ENCODE measurements at regions not wholly inside any gene's neighbourhood (a gene's known extent, or its start where the extent isn't known, plus 50 kb on each side); places are given as distances from the start of the nearest gene placed in this dataset.

DNA sequence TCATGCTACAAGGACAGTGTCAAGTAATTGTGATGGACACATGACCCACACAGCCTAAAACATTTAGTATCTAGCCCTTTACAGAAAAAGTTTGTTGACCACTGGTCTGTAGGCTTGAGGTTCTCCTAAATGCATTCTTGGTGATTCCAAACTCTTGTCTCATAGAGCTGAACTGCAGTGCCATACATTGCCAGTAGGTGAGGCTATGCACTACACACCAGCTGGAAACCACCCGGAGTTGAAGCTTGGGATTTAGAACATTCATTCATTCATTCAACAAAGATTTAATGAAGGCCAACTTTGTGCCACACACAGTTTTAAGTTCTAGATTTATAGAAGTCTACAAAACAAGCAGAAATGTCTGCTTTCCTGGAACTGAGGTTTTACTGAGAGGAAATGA, 77.3 kb upstream of the TCF7L2 start:
- Histone ChIP-seq H3K14ac (ENCODE audit: insufficient read length) (no peak overlapping the region), H3K9ac (replicated peaks in 1 of 4; ENCODE audit: extremely low read depth in 1 of 4, low read depth in 3 of 4, low read length in 3 of 4) (no peak overlapping the region), H3K23me2 (ENCODE audit: low read depth, low read length) (no peaks in the 10 kb centered on the region), H2BK20ac (ENCODE audit: low read length) (no peak overlapping the region), H3K27me3 (replicated peaks in 1 of 4; ENCODE audit: control insufficient read depth in 3 of 4, extremely low read depth in 1 of 4, insufficient read depth in 3 of 4, low read length in 3 of 4) (no peaks in the 10 kb centered on the region), H2AFZ (ENCODE audit: low read length) (no peak overlapping the region), H2BK15ac (ENCODE audit: low read length) (no peak overlapping the region), H2BK120ac (replicated peaks; ENCODE audit: low read depth, low read length) (no peak overlapping the region), H3K4ac (replicated peaks; ENCODE audit: insufficient read length, low read depth, low read length) (no peak overlapping the region), H2BK12ac (ENCODE audit: low read depth, low read length) (no peak overlapping the region), H4K20me1 (replicated peaks in 1 of 2; ENCODE audit: control insufficient read depth in 1 of 2, insufficient read depth in 2 of 2, low read length in 2 of 2) (no peaks in the 10 kb centered on the region), H3K36me3 (ENCODE audit: control insufficient read depth in 2 of 4, insufficient read depth in 4 of 4, low read length in 3 of 4) (peaks cover 0 to 4% (median 0%) of the 10 kb centered on the region in 4 experiments; a peak in 1 of 8 replicates), H4K5ac (ENCODE audit: insufficient read length, low read depth, low read length) (no peak overlapping the region), H2AK5ac (ENCODE audit: low read depth, low read length) (no peak overlapping the region), H3K23ac (ENCODE audit: insufficient read length) (no peak overlapping the region), H2BK5ac (ENCODE audit: low read depth, low read length) (no peak overlapping the region), H3K9me3 (ENCODE audit: insufficient read depth in 2 of 2, low read depth in 1 of 2, low read length in 1 of 2) (peaks cover 10 to 12% of the 10 kb centered on the region in 2 experiments), H3K4me1 (replicated peaks in 1 of 4; ENCODE audit: control insufficient read depth in 3 of 4, insufficient read depth in 4 of 4, low read length in 3 of 4) (no peaks in the 10 kb centered on the region), H3K27ac (ENCODE audit: low read depth, low read length) (no peak overlapping the region), H3K18ac (ENCODE audit: extremely low read depth, low read length) (no peak overlapping the region), H4K91ac (replicated peaks; ENCODE audit: insufficient read length, low read length) (no peak overlapping the region), H3K4me3 (ENCODE audit: extremely low read depth in 1 of 4, insufficient read depth in 2 of 4, low read depth in 3 of 4, low read length in 4 of 4) (no peak overlapping the region), H3K79me1 (ENCODE audit: low read depth, low read length) (no peaks in the 10 kb centered on the region), H3K79me2 (ENCODE audit: control insufficient read depth in 1 of 2, insufficient read depth in 2 of 2, low read length in 2 of 2) (no peaks in the 10 kb centered on the region), H3K56ac (replicated peaks; ENCODE audit: insufficient read length, low read depth, low read length) (no peak overlapping the region), H3K4me2 (ENCODE audit: insufficient read depth in 1 of 2, low read depth in 2 of 2, low read length in 2 of 2) (no peak overlapping the region), H4K8ac (ENCODE audit: extremely low read depth, insufficient read depth, low read length) (no peak overlapping the region)
- CTCF ChIA-PET (ENCODE audit: partially characterized antibody), result interaction anchor here (0.6 to 2.1 kb wide), 3 partner anchors 10 to 269 kb away, joined by 3 to 8 read pairs (median 3); no protein-coding TSS in a partner anchor
- TF ChIP-seq GTF2F1 (IDR thresholded peaks at IDR 0.05; ENCODE audit: borderline replicate concordance, low read depth, low read length) (no peak), RAD21 (IDR thresholded peaks at IDR 0.05 in 1 of 2, conservative IDR thresholded peaks at IDR 0.05 in 1 of 2; ENCODE audit: low read depth in 2 of 2, low read length in 2 of 2) (peak; percentile 59 to 67)
- TF ChIP-seq, protein P1, sequence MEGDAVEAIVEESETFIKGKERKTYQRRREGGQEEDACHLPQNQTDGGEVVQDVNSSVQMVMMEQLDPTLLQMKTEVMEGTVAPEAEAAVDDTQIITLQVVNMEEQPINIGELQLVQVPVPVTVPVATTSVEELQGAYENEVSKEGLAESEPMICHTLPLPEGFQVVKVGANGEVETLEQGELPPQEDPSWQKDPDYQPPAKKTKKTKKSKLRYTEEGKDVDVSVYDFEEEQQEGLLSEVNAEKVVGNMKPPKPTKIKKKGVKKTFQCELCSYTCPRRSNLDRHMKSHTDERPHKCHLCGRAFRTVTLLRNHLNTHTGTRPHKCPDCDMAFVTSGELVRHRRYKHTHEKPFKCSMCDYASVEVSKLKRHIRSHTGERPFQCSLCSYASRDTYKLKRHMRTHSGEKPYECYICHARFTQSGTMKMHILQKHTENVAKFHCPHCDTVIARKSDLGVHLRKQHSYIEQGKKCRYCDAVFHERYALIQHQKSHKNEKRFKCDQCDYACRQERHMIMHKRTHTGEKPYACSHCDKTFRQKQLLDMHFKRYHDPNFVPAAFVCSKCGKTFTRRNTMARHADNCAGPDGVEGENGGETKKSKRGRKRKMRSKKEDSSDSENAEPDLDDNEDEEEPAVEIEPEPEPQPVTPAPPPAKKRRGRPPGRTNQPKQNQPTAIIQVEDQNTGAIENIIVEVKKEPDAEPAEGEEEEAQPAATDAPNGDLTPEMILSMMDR (IDR thresholded peaks at IDR 0.05; ENCODE audit: control extremely low read depth in 1 of 3, insufficient read depth in 1 of 3, low read depth in 1 of 3, low read length in 3 of 3), result peak in 2 of 3 experiments; percentile 37 to 72; a peak in 3 of 4 replicates
- DNase-seq (ENCODE audit: low read depth in 1 of 2, low spot score in 2 of 2) (no peak), FAIRE-seq (peak; percentile 42)
- POLR2A ChIA-PET (ENCODE audit: partially characterized antibody), result no interaction called here
- WGBS, 2 experiments (ENCODE audit: extremely low coverage in 1 of 2, insufficient coverage in 1 of 2, insufficient read length in 1 of 2, insufficient replicate concordance in 2 of 2, low coverage in 1 of 2, low lambda C conversion rate in 2 of 2, missing lambda C conversion rate in 1 of 2), result 89% methylated on average over 1 of the region's 1 CpG; no CpG with 5 or more reads in 1 of the 2 experiments
